GM19025 (cell line): ENCODE measurements at regions not wholly inside any gene's neighbourhood (a gene's known extent, or its start where the extent isn't known, plus 50 kb on each side); places are given as distances from the start of the nearest gene placed in this dataset.

Experiments used
- ATAC-seq: cut with Tn5 transposase; IDR thresholded peaks from one replicate; pipeline ENCODE4 v1.9.1; 2021; ENCODE audit warnings: mild to moderate bottlenecking, low read depth, moderate library complexity; ENCODE audit not compliant: unreplicated experiment

DNA sequence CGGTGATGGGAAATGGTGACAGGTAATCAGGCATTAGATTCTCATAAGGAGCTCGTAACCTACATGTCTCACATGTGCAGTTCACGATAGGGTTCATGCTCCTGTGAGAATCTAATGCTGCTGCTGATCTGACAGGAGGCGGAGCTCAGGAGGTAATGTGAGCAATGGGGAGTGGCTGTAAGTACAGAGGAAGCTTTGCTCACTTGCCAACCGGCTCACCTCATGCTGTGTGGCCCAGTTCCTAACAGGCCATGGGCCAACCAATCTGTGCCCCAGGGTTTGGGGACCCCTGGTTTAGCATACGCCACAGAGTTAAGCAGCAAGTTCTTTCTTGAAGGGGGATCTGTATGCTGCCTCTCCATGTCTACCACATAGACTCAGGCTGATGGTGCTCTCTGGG, 133.1 kb downstream of the IQUB start:
- no peak for ATAC-seq

DNA sequence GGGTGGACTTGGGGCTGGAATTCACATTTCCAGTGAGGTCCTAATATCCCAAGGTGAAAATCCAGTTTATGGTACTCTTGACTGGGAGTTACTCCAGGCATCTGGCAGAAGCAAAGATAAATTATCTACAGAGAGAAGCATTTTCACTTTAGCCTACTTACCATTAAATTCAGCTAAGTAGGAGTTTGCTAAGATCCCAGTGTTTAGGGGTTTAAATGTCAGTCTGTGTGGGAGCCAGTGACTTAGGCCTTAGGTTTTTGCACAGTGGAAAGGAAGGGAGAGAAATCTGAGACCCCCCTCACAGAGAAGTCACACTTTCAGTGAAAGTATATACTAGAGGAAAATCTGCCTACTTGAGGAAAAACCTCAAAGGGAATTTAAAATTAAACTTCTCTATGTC, 134.2 kb downstream of the IQUB start:
- ATAC-seq: no peak

DNA sequence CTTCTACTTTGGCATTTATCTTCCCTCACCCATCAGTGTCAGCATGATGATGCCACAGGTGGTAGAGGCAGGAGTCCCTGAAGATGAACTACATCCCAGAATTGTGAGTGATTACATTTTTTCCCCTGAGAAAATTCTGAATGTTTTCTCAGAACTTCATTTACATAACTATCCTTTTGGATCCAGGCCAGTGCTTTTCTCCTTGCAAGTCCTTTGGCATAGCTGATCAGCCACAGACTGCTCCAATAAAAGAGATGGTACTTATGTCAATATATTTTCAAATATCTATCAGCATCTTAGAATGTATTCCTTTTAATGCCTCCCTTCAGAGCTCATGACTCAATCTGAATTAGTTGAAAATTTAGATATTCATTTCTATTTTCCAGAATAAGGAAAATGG, 135.5 kb downstream of the IQUB start:
- ATAC-seq: no peak

DNA sequence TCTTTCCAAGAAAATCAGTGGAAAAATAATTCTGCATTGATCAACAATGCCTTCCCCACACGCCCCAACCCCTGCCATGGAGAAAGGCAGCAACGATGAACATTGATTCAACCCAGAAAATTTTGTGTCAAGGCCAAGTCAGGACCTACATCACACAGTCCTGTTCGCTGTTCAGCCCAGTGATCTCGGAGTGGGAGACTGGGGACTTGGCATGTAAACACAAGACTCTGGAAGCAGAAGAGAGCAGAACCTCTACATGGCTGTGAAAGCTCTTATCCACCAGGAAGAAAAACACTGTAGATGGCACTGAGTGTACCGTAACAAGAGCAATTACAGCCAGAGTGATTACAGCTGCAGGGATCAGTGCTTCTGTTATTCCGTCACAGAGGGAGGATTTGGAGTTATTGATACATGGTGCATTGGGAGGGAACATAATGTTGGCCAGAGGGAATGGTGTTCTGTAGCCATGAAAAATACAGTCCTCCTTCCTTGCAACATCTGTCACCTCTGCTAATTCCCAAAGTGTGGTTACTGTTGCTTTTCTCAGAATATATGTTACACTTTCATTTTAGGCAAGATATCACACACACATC, 136.6 kb downstream of the IQUB start:
- ATAC-seq: no peak

DNA sequence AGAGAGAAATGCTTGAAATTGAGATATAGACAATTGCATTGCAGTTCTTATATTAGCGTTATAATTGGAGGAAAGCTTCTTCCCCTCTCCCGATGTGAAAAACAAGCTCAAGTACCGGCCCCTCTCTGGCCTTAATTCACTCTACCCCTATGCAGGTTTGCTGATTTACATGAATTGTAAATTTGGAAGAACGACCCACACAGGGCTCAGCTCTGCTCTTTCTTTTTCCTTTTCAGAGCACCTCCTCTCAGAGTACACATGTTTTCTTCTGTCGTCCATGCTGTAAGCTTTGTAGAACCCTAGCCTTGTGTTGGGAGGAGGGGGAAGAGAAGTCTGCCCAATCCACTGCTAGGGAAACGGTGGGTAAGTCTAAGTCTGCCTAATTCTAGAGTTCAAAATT, 140.8 kb downstream of the IQUB start:
- no peak for ATAC-seq

DNA sequence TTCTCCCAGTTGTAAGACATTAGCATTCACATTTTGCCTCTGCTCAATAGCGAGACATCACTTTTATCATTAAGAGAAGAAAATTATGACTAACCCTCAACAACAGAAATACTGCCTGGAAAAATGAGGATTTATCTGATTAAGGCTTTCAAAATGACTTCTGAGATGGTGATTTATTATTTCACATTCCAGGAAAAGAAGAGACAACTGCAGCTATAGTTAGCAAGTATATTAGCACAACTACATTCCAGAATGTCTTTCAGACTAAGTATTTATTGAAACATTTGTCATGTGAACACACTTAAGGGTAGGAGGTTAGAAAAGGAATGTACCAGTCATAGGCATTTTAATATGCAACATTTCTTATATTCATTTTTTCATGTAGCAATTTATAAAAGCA, 162.0 kb downstream of the IQUB start:
- ATAC-seq: no peak

DNA sequence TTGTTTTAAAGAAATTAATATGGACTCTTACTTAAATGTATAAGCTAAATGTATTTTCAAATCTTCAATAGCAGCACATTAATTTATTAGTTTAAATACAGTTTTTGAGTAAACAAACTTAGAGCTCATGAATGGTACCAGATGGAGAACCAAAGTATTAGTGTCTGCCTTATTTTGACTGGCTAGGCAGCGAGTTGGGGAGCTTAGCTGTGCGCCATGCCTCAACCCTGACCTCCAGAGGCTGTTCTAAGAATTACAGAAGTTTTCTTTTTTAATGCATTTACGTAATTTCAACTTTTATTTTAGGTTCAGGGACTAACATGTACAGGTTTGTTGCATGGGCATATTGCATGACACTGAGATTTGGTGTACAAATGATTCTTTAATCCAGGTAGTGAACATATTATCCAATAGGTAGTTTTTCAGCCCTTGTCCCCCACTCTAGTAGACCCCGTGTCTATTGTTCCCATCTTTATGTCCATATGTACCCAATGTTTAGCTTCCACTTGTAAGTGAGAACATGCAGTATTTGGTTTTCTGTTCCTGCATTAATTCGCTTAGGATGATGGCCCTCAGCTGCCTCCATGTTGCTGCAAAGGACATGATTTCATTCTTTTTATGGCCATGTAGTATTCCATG, 166.8 kb downstream of the IQUB start:
- ATAC-seq: peak; percentile 74

DNA sequence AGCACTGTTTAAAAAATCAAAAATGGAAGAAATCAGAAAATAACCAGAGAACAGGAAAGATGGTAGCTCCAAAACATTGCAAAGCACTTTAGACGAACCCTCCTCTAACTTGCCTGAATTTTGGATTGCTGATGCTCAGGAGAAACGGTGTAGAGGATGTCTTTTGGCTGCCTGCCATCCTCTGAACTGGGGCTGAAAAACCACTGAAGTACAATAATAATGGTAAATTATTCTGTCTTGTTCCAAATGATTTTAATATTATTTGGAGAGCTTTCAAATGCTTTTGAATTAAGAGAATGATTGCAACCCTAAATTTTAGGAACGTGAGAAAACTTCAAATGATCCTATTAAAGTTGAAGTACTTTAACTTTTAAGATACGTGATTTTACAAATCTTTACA, 167.3 kb upstream of the SLC13A1 start:
- ATAC-seq: no peak

DNA sequence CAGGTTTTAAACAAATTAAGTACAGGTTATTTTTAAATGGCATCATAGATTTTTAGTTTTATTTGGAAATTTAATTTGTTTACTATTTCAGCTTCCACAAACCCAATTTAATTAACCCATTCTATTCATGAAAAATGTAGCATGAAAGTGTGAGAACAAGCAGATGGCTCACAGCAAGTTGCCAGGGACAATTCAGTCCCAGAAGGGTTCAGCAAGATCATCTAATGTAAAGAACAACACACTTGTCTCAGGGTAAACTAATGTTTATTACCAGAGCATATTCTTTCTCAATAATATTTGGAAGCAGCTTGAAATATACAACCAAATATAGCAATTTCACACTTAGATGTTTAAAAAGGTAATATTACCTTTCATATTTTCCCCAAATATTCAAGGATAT, 166.9 kb upstream of the SLC13A1 start:
- ATAC-seq: no peak

DNA sequence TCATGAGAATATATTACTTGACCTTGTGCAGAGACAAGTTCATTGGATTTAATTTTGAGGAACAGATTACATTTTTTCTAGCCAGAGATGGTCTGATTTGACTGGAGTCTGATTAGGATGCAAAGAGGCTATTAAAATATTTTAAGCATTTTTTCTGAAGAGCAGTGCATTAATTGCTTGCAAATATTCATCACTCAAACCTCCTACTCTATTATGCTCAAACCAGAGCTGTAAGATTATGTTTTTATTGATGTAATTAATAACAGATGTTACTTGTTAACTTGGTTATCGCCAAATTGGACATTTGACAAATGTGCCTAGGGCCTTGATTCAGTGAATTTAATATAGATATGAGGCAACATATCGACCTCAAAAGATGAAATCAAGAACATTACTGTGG, 160.9 kb upstream of the SLC13A1 start:
- ATAC-seq: no peak

DNA sequence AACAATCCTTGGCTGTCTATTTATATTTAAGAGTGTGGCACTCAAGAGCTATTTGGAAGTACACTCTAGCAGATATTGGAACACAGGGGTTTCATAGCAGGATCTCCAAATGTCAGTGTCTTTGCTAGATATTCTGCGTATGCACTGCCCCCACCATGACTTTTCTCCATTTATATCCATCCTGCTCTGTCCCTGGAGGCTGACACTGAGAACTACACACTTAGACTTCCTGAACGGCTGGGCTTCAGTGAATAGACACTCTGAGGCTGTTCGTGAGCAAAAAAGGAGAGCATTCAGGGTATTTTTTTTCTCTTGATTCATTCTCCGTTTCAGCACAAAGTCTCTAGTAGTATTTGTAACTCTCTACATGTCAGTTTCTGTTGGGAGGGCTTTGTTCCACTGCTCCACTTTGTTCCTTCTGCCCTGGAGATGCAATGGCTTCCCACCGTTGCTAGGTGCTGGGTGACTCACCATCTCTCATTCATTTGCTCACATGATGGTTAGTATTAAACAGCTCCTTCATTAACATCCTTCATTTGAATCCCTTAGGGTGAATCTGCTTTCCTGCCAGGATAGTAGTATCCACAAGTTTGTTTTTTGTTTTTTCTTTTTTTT, 155.9 kb upstream of the SLC13A1 start:
- no peak for ATAC-seq

DNA sequence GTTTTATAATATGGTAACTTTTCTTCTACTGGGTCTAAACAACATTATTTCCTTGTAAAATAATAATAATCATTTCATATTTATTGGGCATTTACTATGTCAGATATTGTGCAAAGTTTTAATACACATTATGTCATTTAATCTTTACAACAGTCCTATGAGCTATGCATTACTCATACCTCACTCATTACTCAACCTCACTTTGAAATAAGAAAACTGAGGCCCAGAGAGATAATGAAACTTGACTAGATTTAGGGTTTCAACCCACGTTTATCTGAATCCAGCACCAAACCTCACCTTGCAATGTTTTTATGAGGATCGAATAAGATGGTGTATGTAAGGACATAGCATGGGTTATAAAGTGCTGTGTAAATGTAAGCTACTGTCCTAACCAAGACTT, 153.2 kb upstream of the SLC13A1 start:
- ATAC-seq: no peak

DNA sequence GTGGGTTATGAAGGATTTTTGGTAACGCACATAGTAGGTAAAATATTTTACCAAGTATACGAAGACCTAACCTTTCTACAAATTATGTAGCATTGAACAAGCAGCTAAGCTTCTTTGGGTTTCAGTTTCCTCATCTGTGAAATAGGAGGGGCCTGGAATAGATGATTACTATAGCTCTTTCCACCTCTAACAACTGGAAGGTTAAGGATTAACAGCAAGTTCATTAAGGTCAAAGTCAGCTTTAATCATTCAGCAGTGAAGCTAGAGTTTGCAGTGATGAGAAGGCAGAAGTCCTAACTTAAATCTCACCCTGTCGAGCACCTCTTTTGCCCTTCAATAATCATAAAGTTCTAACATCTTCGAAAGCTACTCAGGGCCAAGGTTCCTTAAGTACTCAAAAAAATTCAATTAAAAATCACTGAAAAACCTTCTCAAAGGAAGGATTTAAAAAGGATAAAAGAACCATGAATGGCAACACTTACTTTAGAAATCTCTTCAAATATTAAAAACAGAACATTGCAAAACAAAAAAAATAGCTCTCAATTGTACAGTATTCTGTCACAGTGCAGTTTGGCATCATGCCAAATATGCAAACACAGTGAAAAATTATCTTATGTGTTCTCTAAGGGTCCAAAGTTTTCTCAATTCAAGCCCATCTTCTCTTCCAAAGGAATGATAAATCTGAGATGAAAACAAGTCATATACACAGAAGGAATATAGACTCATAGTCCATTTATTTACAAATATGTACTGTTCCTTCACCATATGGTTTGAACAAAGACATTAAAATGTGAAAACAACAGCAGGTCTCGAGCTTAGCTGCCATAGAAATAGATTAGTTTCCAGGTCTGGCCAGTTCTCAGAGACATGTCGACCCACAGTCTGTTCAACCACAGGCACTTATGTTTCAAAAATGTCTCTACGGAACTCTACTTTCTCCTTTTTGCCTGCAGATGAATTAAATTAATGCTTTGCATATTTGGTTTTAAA, 152.0 kb upstream of the SLC13A1 start:
- no peak for ATAC-seq

DNA sequence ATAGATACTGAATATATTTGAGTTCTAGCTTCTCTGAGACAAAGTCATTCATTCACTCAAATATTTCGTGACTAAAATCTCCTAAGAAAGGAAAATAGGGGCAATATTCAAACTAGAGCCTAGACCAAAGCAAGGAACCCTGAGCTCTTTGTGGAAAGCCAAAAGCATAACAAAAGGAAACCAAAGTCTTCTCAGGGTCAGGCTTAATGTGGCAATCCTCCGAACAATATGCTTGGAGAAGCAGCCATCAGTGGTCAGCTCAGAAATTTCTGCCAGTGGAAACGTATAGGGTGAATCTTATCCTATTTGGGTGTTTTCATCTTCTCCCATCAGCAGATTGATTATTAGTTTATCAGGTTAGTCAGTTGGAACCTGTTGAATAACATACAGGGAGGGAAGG, 151.3 kb upstream of the SLC13A1 start:
- ATAC-seq: no peak

DNA sequence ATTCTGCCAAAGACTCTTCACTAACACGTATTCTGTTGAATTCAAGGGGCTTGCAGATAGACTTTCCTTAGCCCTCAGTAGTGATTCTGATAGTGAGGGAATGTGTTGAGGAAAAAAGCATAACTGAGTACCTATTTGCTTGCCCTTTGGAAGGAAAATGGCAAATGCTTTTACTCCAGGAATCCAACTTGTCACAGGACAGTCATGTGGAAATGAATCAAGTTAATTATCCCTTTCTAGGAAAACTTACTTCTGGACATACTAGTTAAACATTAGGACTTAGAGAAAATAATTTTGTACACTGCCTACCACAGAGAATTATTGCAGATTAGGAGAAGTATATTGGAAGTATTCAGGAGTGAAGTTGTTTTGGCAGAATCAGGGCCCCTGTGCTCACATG, 148.9 kb upstream of the SLC13A1 start:
- no peak for ATAC-seq

DNA sequence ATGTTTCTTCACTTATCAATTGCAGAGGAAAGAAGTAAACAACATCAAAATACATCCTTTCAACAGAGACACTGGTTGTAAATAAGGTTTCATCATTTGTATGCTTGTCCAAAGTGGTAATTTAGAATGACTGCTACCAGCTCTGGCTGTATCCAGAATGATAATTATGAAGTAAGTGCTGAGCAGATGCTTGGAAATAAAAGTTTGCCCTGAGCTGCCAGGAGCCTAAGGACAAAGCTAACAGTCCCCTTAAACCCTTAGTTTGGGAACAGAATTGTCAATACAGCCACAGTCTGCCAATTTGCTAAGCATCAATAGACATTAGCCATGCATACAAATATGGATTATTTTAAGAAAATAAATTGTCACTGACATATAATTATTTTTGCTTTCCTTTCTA, 147.0 kb upstream of the SLC13A1 start:
- no peak for ATAC-seq

DNA sequence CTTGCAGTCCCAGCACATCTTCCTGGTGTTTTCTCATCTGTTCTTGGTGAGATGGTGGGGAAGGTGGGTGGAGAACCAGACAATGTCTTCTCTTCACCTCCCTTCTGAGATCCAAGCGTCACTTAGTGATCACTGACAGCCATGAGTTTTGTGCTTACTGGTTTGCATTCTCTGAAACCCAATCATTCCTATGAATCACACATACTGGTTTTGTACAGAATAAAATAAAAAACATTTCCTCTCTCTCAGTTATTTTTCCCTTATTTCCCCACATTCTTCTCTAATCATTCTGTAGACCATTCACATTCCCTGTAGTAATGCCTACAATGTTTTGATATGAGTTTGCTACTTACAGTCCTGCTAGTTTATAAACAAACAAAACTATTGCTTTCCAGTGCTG, 143.8 kb upstream of the SLC13A1 start:
- ATAC-seq: no peak

DNA sequence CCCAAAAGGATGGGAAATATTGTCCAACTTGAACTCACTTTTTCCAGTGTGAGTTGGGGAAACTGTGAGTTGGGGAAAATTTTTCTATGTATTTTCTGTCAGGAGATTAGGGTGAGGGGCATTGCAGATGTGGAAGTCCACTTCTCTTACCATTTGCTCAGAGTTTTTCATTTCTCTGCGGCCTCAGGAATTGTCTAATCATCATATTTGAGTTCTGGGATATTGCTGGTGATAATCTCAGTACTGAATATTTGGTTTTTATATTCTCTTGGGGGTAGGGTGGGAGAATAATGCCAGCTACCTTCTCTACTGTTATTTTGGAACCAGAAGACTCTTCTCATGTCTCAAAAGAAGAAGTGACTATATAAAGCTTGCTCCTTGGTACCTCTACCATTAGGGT, 141.3 kb upstream of the SLC13A1 start:
- no peak for ATAC-seq

DNA sequence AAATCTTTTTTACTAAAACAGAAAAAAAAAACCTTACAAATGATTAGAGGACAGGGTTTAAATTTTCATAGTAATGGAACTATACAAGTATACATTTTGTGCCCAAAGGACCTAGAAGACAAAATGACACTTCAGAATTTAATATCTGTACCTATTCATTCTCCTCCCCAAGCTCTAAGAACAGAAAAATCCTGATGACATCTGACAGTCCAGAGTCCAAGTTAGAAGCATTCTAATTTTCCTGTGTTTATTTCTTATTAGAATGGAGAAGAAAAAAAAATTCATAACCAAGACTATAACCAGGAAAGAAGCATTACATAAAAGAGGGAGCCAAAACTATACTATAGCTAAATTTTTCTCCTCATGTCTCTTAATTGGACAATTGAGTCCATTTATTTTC, 138.9 kb upstream of the SLC13A1 start:
- ATAC-seq: no peak

DNA sequence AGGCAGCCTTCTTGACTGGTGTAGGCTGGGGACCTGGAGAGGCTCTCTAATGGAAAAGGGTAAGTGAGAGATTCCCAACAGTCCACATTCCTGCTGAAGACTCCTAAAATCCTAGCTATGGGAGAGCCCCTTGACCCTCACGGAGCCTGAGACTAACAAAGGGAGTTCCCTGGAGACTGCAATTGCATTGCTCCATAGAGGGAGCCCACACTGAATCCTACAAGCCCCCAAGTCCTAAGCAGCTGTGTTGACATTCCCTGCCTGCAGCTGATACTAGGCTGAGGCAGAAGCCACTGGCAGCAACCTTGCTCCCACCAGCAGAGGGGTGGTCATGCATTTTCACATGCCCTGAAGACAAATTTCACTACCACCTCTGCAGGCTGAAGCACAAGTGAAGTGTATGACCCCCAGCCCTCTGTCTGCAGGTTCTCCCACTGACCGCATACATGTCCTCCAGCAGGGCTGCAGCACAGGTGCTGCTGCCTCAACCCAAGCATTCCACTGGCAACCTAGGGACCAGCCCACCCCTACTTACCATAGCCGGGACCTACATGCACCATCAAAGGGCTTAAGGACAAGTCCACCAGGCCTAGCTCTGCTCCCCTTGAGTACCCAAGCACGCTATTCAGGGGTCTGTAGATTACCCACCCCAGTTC, 130.3 kb upstream of the SLC13A1 start:
- no peak for ATAC-seq

DNA sequence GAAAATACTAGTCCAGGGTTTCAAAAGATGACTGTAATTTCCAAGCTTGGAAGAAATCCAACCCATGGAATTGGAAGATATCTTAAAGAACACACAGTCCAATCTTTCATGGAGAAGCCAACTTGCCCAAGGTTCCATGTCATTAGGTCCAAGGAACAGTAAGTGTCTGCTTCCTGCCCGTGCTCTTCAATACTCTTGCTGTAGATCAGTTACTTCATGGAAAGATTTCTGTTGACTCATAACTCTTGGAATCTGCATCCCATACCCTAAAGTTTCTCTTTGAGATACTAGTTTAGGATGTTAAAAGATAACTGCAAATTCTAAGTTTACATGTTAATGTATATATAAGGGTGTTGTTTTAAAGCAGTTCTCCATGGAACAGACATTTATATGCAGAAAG, 127.9 kb upstream of the SLC13A1 start:
- ATAC-seq: no peak
